Epithelial cell of proximal tubule (primary cell): ENCODE measurements at regions not wholly inside any gene's neighbourhood (a gene's known extent, or its start where the extent isn't known, plus 50 kb on each side); places are given as distances from the start of the nearest gene placed in this dataset.

Experiments used
- DNase-seq: peaks from one replicate; pipeline ENCODE4 v3.0.0-alpha.2; 2011; ENCODE audit warnings: low read depth
- H3K4me3 ChIP-seq: 2 replicates; pipeline ENCODE4 v1.5.1; 2011; ENCODE audit warnings: low read depth, mild to moderate bottlenecking, low read length
- TF ChIP-seq, protein P1 (sequence below): conservative IDR thresholded peaks from 2 replicates; pipeline ENCODE4 v1.5.1; 2012; ENCODE audit warnings: low read depth, mild to moderate bottlenecking, low read length

DNA sequence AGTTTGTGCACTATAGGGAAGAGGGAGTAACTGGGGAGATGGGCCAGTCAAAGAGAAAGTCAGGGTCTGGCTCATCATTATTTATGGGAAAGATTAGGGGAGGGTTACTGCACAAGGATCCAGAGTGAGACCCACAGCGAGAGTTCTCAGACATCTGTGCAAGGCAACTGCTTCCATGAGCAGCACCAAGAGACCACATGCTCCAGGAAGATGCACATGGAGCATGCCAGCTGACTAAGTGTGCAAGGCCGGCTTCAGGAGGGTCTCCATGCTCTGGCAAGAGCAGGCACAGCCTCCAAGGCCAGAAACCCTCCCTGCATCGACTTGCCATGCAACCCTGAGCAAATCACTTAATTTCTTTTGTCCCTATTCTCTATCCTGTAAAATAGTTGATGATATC is 616.9 kb downstream of the CSNK1G3 start:
- TF ChIP-seq, protein P1, sequence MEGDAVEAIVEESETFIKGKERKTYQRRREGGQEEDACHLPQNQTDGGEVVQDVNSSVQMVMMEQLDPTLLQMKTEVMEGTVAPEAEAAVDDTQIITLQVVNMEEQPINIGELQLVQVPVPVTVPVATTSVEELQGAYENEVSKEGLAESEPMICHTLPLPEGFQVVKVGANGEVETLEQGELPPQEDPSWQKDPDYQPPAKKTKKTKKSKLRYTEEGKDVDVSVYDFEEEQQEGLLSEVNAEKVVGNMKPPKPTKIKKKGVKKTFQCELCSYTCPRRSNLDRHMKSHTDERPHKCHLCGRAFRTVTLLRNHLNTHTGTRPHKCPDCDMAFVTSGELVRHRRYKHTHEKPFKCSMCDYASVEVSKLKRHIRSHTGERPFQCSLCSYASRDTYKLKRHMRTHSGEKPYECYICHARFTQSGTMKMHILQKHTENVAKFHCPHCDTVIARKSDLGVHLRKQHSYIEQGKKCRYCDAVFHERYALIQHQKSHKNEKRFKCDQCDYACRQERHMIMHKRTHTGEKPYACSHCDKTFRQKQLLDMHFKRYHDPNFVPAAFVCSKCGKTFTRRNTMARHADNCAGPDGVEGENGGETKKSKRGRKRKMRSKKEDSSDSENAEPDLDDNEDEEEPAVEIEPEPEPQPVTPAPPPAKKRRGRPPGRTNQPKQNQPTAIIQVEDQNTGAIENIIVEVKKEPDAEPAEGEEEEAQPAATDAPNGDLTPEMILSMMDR: no peak
- no peak for DNase-seq
- H3K4me3 ChIP-seq: no peak overlapping the region

DNA sequence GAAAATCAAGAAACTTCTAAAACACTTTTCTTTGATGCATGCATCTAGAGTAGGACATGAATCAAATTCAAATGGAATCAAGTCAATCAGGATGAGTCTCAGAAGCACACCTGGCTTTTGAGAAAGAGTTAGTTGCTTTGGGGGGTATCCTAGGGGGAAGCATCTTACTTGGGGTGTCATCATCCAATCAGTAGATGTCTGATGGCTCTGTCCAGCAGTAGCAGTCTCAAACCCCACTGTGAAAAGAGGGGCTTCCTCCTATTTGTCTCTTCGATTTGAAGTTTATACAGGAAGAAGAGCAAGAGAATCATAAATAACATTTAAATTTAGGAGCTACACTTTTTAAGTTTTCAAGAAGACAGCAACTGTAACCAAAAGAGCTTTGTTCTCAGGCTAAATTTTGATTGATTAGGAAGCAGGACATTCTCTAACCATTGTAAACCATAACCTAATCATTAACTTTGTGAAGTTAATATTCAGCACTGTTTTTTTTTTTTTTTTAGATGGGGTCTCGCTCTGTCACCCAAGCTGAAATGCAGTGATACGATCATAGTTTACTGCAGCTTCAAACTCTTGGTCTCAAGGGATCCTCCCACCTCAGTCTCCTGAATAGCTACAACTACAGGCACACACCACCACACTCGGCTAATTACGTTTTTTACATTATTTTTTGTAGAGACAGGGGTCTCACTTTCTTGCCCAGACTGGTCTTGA is 614.7 kb downstream of the CSNK1G3 start:
- TF ChIP-seq, protein P1: no peak
- H3K4me3 ChIP-seq: no peak overlapping the region
- DNase-seq: peak; percentile 70

DNA sequence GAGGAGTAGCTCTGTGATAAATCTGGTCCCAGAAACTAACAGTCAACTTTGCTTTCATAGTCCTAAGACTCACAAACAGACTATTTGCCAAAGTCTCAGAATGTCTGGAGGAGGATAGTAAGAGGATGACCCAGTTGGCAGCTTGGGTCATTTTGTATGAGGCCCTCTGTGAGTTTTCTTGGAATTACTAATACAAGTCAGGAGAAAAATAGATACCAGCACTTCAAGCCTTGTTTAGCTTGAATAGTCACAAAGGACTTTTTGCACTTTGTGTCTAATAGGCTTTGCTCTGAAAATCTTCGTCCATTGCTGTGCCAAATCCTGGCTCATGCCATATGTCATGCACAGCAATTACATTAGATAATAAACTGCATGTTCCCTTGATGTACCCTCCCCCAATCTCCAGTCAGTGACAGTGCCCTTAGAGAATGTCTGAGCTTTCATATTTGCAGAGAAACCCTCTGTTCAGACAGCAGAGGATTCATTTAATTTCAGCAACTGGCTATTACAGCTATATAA is 612.8 kb downstream of the CSNK1G3 start:
- TF ChIP-seq, protein P1: no peak
- no peak overlapping the region for H3K4me3 ChIP-seq
- no peak for DNase-seq

DNA sequence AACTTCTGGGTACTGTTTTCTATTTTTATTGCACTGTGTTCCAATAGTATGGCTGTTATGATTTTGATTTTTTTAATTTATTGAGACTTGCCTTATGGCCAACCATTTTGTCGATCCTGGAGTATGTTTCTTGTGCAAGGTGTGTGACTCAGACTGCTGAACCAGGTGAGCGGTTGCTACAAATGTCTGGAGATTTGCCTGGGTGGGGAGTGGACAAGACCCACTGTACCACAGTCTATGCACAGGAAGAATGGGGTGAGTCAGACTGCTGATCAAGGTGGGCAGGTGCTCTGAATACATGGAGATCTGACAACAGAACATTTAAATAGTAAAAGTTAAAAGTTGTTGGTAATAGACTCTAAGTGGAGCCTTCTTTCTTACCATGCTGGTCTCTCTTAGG is 609.2 kb downstream of the CSNK1G3 start:
- H3K4me3 ChIP-seq: no peak overlapping the region
- peak; percentile 22 for DNase-seq
- TF ChIP-seq, protein P1: no peak

DNA sequence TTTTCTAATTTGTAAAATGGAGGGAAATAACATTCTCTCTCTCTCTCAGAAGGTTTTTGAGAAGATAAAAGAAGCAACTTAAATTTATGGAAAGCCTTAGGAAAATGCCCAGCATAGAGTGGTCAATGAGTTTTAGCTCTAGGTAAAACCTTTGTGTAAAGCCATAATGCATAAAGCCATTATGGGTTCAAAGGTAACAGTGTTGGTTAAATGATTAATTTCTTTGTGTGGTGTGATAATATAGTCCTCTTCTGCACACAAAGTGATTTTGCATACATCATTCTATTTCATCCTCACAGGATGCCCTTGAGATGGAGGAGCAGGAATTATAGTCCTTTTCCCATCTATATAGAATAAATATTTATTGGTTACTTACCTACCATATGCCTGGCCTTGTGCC is 602.9 kb downstream of the CSNK1G3 start:
- TF ChIP-seq, protein P1: no peak
- DNase-seq: no peak
- H3K4me3 ChIP-seq: no peak overlapping the region

DNA sequence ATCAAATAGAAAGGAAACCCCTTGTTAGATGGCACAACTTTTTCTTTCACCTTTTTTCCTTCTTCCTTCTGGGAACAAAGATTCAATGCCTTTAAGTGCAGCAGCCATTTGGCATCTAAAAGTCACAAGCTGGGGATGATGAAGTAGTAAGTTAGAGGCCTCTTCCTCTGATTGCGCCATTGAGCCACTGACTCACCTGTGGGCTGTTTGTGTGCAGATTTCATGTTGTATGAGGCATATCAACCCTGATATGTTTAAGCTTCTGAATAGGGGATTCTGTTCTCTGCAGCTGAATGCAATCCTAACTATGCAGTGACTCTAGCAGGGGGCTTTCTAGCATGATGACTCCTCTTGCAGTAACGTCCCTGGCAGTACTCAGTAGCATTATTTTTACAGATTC is 599.9 kb downstream of the CSNK1G3 start:
- TF ChIP-seq, protein P1: no peak
- no peak overlapping the region for H3K4me3 ChIP-seq
- peak; percentile 23 for DNase-seq

DNA sequence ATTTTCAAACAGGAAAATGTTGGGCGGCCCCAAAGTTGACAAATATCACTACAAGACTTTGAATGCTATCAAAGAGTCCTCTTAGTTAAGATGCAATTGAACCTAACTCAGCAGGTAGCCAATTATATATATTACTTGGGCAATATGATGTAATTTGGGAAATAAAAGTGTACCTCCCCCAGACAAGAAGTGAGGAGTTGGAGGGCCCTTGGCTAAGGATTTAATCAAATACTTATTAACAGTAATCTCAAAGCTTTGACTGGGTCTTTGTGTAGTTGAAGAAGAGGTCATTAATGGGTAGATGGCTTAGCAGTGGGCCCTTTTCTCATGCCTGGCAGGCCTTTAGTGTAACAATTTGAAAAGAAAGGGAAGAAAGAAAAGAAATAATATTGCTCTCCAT is 599.0 kb downstream of the CSNK1G3 start:
- H3K4me3 ChIP-seq: no peak overlapping the region
- TF ChIP-seq, protein P1: no peak
- no peak for DNase-seq
